OCI-LY1 (cell line): ENCODE measurements at regions not wholly inside any gene's neighbourhood (a gene's known extent, or its start where the extent isn't known, plus 50 kb on each side); places are given as distances from the start of the nearest gene placed in this dataset.

Source experiments
- H2AFZ ChIP-seq: fragments of 200-600 bp; sonication (generic), shearing (Covaris generic); 2 replicates; pipeline ENCODE4 v1.6.0; 2014; ENCODE audit warnings: antibody characterized with exemption, mild to moderate bottlenecking, low read length
- H3F3A ChIP-seq: fragments of 200-600 bp; sonication (generic), shearing (Covaris generic); 2 replicates; pipeline ENCODE4 v1.6.0; 2014; ENCODE audit warnings: mild to moderate bottlenecking, antibody characterized with exemption, low read length, moderate library complexity; ENCODE audit not compliant: insufficient read depth
- H3K27ac ChIP-seq: fragments of 200-600 bp; sonication (generic); 2 replicates; pipeline ENCODE4 v1.5.1; 2014; ENCODE audit warnings: low read length, mixed run types, mild to moderate bottlenecking, low read depth; ENCODE audit not compliant: poor library complexity, severe bottlenecking
- H3K27me3 ChIP-seq: fragments of 200-600 bp; sonication (generic); 2 replicates; pipeline ENCODE4 v1.6.0; 2014; ENCODE audit warnings: antibody characterized with exemption, mild to moderate bottlenecking, low read length, moderate library complexity; ENCODE audit not compliant: insufficient read depth
- H3K36me3 ChIP-seq: fragments of 200-600 bp; sonication (generic); 2 replicates; pipeline ENCODE4 v1.6.1; 2014; ENCODE audit warnings: mild to moderate bottlenecking, antibody characterized with exemption, low read length, moderate library complexity, mixed read lengths; ENCODE audit not compliant: insufficient read depth
- H3K4me1 ChIP-seq: fragments of 200-600 bp; sonication (generic); 2 replicates; pipeline ENCODE4 v1.5.1; 2014; ENCODE audit warnings: mild to moderate bottlenecking, low read length, moderate library complexity; ENCODE audit not compliant: insufficient read depth, severe bottlenecking
- H3K4me2 ChIP-seq: fragments of 200-600 bp; sonication (generic), shearing (Covaris generic); 2 replicates; pipeline ENCODE4 v1.6.1; 2014; ENCODE audit warnings: low read length
- H3K4me3 ChIP-seq: fragments of 200-600 bp; sonication (generic); 2 replicates; pipeline ENCODE4 v1.5.1; 2014; ENCODE audit warnings: low read length, low read depth, mild to moderate bottlenecking, mixed read lengths; ENCODE audit not compliant: poor library complexity, severe bottlenecking
- H3K79me2 ChIP-seq: fragments of 200-600 bp; shearing (Covaris generic); 2 replicates; pipeline ENCODE4 v1.6.1; 2016; ENCODE audit warnings: mixed run types, low read length, mixed read lengths; ENCODE audit not compliant: insufficient read depth
- H3K9ac ChIP-seq: fragments of 200-600 bp; sonication (generic), shearing (Covaris generic); 2 replicates; pipeline ENCODE4 v1.6.1; 2014; ENCODE audit warnings: mild to moderate bottlenecking, low read length, mixed read lengths
- H3K9me2 ChIP-seq: fragments of 200-600 bp; sonication (generic), shearing (Covaris generic); 2 replicates; pipeline ENCODE4 v1.6.1; 2014; ENCODE audit warnings: low read depth, mild to moderate bottlenecking, low read length, mixed read lengths
- H3K9me3 ChIP-seq: fragments of 200-600 bp; shearing (Covaris generic); 2 replicates; pipeline ENCODE4 v1.6.1; 2014; ENCODE audit warnings: low read length, mixed read lengths
- H4K20me1 ChIP-seq: fragments of 200-600 bp; sonication (generic), shearing (Covaris generic); 2 replicates; pipeline ENCODE4 v1.6.0; 2016; ENCODE audit warnings: mild to moderate bottlenecking, low read length; ENCODE audit not compliant: insufficient read depth
- CTCF ChIP-seq: fragments of 200-600 bp; sonication (generic), shearing (Covaris generic); IDR thresholded peaks from 2 replicates; pipeline ENCODE4 v1.5.1; 2017; ENCODE audit warnings: mild to moderate bottlenecking, antibody characterized with exemption, low read length, moderate library complexity, mixed read lengths
- EZH2 ChIP-seq: fragments of 200-600 bp; sonication (generic), shearing (Covaris generic); IDR thresholded peaks from 2 replicates; pipeline ENCODE4 v1.8.0; 2017; ENCODE audit warnings: borderline replicate concordance, mixed run types, mild to moderate bottlenecking, antibody characterized with exemption, low read length, moderate library complexity, mixed read lengths

DNA sequence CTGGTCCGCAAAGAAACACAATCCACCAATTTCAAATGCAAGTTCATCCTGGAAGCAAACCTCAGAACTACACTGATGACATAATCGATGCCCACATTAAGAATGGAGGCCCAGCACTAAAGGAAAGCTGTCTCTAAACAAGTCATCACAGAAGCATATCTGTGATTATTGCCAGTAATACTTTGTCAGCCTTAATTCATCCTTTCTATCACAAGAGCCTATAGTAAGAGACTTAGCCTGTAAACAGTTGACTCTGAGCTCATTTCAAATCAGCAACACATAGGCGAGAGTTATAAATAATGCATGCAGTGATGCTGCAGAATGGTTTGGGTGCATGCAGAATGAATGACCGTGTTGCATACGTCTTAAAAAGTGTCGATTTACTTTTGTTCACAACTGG is 105.9 kb upstream of the ZFP42 start:
- Histone ChIP-seq H3K36me3 (no peaks in the 10 kb centered on the region), H2AFZ (no peak overlapping the region), H3K4me2 (no peak overlapping the region), H3K9me2 (no peaks in the 10 kb centered on the region), H3K27ac (no peak overlapping the region), H4K20me1 (no peaks in the 10 kb centered on the region), H3K4me1 (no peaks in the 10 kb centered on the region), H3F3A (no peaks in the 10 kb centered on the region), H3K9ac (no peak overlapping the region), H3K79me2 (no peaks in the 10 kb centered on the region), H3K9me3 (no peaks in the 10 kb centered on the region), H3K4me3 (no peak overlapping the region), H3K27me3 (no peaks in the 10 kb centered on the region)
- no peak for TF ChIP-seq CTCF
- TF ChIP-seq EZH2, result no peak

- Histone ChIP-seq H3K27me3 (no peaks in the 10 kb centered on the region), H3K27ac (no peak overlapping the region), H3F3A (no peaks in the 10 kb centered on the region), H3K79me2 (no peaks in the 10 kb centered on the region), H4K20me1 (no peaks in the 10 kb centered on the region), H3K4me3 (no peak overlapping the region), H2AFZ (no peak overlapping the region), H3K9ac (no peak overlapping the region), H3K9me3 (no peaks in the 10 kb centered on the region), H3K4me1 (no peaks in the 10 kb centered on the region), H3K4me2 (no peak overlapping the region), H3K36me3 (no peaks in the 10 kb centered on the region), H3K9me2 (no peaks in the 10 kb centered on the region)
- TF ChIP-seq CTCF (no peak), EZH2 (no peak)
These were observed 102.2 kb upstream of the ZFP42 start for GRCh38 chr4:187893418-187893817.

GRCh38 chr4:187903106-187903505 is 92.5 kb upstream of the ZFP42 start:
- no peaks in the 10 kb centered on the region for H3K36me3 ChIP-seq
- H3K27me3 ChIP-seq, result no peaks in the 10 kb centered on the region
- H3K4me3 ChIP-seq, result no peak overlapping the region
- TF ChIP-seq EZH2 (no peak), CTCF (no peak)
- no peaks in the 10 kb centered on the region for H3K9me2 ChIP-seq
- H3K4me1 ChIP-seq, result no peaks in the 10 kb centered on the region
- no peak overlapping the region for H2AFZ ChIP-seq
- H3K9me3 ChIP-seq, result no peaks in the 10 kb centered on the region
- no peak overlapping the region for H3K4me2 ChIP-seq
- no peaks in the 10 kb centered on the region for H4K20me1 ChIP-seq
- no peaks in the 10 kb centered on the region for H3F3A ChIP-seq
- no peak overlapping the region for H3K27ac ChIP-seq
- no peak overlapping the region for H3K9ac ChIP-seq
- no peaks in the 10 kb centered on the region for H3K79me2 ChIP-seq
